HG03159 (cell line): ENCODE measurements at regions not wholly inside any gene's neighbourhood (a gene's known extent, or its start where the extent isn't known, plus 50 kb on each side); places are given as distances from the start of the nearest gene placed in this dataset.
"Not testable (repeated sequence)": the region's sequence is repeated elsewhere in the genome, so short reads cannot be mapped to it uniquely, and the experiment has no call there.

ENCODE experiments used
- ATAC-seq: cut with Tn5 transposase; IDR thresholded peaks from one replicate; pipeline ENCODE4 v1.9.1; 2021; ENCODE audit warnings: mild to moderate bottlenecking, moderate library complexity; ENCODE audit not compliant: unreplicated experiment

DNA sequence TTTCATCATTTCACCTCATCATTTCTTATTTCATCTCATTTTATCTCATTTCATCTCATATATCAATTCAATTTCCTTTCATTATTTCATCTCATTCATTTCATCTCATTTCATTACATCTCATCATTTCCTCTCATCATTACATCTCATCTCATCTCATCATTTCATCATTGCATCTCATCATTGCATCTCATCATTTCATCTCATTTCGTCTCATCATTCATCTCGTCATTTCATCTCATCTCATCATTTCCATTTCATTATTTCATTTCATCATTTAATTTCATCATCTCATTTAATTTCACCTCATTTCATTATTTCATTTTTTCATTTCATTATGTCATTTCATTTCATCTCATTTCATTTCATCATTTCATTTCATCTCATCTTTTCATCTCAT is 168.5 kb upstream of the FAM72C start:
- not testable (repeated sequence) for ATAC-seq

DNA sequence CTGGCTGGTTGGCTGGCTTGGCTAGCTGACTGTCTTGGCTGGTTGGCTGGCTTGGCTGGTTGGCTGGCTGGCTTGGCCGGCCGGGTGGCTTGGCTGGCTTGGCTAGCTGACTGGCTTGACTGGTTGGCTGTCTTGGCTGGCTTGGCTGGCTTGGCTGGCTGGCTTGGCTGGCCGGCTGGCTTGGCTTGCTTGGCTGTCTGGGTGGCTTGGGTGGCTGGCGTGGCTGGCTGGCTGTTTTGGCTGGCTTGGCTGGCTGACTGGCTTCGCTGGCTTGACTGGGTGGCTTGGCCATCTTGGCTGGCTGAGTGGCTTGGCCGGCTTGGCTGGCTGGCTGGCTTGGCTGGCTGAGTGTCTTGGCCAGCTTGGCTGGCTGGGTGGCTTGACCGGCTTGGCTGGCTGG is 133.2 kb upstream of the FAM72C start:
- not testable (repeated sequence) for ATAC-seq

DNA sequence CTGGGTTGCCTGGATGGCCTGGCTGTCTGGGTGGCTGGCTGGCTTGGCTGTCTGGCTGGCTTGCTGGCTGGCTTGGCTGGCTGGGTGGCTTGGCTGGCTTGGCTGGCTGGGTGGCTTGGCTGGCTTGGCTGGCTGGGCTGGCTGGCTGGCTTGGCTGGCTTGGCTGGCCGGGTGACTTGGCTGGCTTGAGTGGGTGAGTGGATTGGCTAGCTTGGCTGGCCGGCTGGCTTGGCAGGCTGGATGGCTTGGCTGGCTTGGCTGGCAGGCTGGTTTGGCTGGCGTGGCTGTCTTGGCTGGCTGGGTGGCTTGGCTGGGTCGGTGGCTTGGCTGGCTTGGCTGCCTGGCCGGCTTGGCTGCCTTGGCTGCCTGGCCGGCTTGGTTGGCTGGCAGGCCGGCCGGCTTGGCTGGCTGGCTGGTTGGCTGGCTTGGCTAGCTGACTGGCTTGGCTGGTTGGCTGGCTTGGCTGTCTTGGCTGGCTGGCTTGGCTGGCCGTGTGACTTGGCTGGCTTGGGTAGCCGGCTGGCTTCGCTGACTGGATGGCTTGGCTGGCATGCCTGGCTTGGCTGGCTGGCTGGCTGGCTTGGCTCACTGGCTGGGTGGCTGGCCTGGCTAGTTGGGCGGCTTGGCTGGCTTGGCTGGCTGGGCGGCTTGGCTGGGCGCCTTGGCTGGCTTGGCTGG is 132.4 kb upstream of the FAM72C start:
- ATAC-seq = not testable (repeated sequence)

GRCh38 chr1:144103156-144103880 is 131.5 kb upstream of the FAM72C start:
- not testable (repeated sequence) for ATAC-seq

GRCh38 chr1:144102046-144102745 is 130.4 kb upstream of the FAM72C start:
- ATAC-seq = not testable (repeated sequence)

GRCh38 chr1:144101397-144102045 is 129.7 kb upstream of the FAM72C start:
- ATAC-seq = no peak

- ATAC-seq = not testable (repeated sequence)
These were observed 105.5 kb upstream of the FAM72C start for GRCh38 chr1:144077167-144077841.

- not testable (repeated sequence) for ATAC-seq
These were observed 104.9 kb upstream of the FAM72C start for GRCh38 chr1:144076646-144077045.

DNA sequence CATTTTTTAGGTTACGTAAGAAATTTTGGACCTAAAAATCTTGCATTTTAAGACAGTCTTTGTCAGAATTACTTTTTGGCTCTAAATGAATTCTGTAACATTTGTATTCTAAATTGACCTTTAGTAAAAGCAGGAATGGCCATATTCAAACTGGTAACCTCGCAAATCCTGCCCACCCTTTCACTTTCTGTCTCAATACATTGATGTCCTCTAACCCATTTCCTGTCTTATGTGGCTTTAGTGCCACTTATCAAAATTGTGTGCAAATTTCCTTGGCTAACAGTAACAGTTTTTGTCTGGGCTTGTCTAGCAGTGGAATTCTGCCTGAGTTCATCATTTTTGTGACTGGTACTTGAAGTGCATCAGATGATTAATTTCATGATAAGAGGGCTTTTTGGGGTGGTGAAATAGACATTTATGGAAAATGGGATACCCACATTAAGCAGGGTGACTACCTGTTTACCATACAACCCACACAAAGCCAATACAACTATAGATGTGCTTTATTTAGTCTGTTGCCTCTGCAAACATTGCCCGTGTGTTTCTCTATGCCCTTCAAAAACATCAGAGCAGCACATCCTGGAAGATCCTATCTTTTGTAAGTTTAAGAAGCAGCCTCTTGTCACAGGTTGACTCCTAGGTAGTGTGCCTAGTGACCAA is 98.7 kb upstream of the FAM72C start:
- not testable (repeated sequence) for ATAC-seq

DNA sequence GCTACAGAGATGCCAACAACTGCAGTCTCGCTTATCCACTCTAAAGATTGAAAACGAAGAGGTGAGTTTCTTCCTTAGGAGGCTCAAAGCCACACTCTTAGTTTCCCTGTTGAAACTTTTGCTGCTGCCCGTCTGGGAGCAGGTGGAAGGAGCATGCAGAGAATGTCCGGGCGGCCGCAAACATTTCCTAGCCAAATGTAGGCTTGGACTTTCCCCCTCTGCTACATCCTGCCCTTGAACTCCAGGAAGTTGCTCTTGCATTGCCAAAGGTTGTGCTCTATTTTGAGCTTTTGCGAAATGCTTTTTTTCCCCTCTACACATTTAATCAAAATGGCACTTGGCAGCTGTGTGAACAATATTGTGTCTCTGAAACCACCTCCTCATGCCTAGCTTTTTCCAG is 95.3 kb upstream of the FAM72C start:
- ATAC-seq = not testable (repeated sequence)

GRCh38 chr1:144066071-144066813 is 94.5 kb upstream of the FAM72C start:
- not testable (repeated sequence) for ATAC-seq

DNA sequence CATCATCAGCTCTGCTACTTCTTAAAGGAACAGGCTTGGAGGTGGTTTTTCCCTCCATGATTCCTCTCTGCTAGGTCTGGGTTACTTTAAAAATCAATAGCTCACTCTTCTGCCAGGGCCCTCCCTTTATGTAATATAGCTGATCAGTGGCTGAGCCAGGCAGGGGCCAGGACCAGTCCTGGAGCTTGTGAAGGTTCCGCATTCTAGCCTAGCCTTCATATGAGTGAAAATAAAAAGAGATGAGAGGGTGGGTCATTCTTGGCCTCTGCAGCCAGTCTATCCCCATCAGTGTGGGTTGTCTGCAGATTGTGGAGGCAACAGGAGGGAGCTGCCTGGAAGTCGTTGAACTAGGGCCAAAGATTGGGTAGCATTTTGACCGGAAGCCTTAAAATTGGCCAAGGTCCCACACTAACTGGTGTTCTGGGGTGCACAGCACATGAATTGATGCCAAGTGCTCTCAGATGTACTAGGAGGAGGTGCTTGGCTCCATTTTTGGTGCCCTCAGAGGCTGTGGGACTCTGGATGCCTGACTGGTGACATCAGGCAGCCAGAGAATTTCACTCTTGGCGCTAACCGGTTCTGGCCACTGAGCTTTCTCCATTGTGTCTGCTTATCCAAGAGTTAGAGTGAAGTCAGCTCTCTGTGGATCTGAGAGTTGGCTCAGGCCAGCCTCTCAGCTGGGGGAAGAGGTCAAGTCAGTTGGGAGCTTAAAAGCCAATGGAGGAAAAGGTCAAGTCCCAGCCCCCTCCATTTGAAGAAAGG is 93.7 kb upstream of the FAM72C start:
- ATAC-seq = not testable (repeated sequence)

- not testable (repeated sequence) for ATAC-seq
These were observed 77.6 kb upstream of the FAM72C start for GRCh38 chr1:144049365-144049764.

- not testable (repeated sequence) for ATAC-seq
These were observed 74.9 kb upstream of the FAM72C start for GRCh38 chr1:144046645-144047044.

- ATAC-seq = not testable (repeated sequence)
These were observed 74.2 kb upstream of the FAM72C start for GRCh38 chr1:144045751-144046546.

DNA sequence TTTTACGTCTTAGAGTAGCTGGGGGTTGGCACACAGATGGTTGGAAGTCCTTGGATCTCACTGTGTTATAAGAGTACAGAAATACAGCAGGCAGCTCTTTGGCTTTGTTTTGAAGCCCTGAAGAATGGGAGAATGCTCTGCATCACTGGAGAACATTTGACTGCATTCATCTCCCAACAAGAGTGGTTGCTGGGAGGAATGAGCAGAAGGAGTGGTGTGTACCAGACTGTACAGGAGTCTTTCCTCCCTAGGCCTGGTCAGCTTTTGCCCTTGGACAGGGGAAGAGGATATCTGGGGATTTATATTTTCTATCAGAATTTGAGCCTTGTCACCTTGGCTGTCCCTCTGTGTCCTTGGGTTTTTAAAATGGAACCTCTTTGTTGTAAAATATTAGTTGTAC is 70.5 kb upstream of the FAM72C start:
- not testable (repeated sequence) for ATAC-seq

DNA sequence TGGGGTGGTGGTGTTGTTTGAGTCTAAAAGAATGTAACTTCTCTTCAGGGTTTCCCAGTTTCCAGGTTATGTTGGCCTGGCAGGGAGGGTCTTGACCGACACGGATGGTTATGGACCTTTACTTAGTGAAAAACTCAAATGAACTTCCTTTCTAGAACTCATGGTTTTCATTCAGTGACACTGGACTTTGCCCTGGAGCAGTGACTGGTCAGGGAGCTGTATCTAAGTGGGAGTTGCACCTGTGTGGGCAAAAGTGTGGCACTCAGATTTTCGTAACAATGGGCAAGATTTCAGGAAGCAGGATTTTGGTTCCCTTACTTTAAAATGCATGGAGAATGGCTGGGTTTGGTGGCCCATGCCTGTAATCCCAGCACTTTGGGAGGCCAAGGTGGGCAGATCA is 68.5 kb upstream of the FAM72C start:
- ATAC-seq = not testable (repeated sequence)

DNA sequence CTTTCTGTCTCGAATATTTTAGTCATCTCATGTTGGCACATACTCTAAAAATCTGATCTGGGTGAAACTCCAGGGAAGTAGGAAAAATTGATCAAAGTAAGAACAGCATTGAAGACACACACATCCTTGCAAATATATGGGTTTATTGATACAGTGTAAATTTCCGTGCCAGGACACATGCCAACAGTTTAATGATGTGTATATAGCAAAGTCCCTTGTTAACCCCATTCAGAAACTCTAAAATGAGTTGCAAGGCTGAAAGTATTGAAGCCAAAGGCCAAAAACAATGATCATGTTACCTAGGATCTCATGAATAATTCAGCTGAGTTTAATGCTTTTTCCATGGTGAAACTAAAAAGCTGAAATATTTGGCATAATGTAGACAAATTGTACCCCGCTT is 62.3 kb upstream of the FAM72C start:
- not testable (repeated sequence) for ATAC-seq
